HCT116 (cell line): ENCODE measurements at regions not wholly inside any gene's neighbourhood (a gene's known extent, or its start where the extent isn't known, plus 50 kb on each side); places are given as distances from the start of the nearest gene placed in this dataset.

Experiments used
- ATAC-seq: fragments of 200-7000 bp; cut with Tn5 transposase; 2 replicates; pipeline ENCODE4 v1.9.1; 2020; ENCODE audit warnings: mild to moderate bottlenecking, moderate library complexity
- BruUV-seq: library from RNA; stranded (reverse); fragments of 400-500 nt; replicated peaks from 2 replicates; lab custom pipeline; 2021; lab: Mats Ljungman, UMichigan
- CTCF ChIA-PET: fragments of 300-600 bp; sonication (Branson Sonifier 250); formaldehyde crosslinking; loops from one replicate; lab custom pipeline; 2021; ENCODE audit warnings: antibody characterized with exemption; lab: Charles Lee
- POLR2A ChIA-PET: fragments of 300-600, 350-600 bp; sonication (Branson Sonifier 250); formaldehyde crosslinking; loops from one replicate; lab custom pipeline; 2021; ENCODE audit warnings: antibody characterized with exemption; lab: Charles Lee
- RAD21 ChIA-PET, 2 experiments: fragments of 300-600 bp; sonication (Branson Sonifier 250); formaldehyde crosslinking; loops; one replicate each; lab custom pipeline; 2023; ENCODE audit warnings: low total read pairs in 2 of 2; ENCODE audit not compliant: uncharacterized antibody in 2 of 2, unreplicated experiment in 2 of 2, low non-redundant PET in 1 of 2; lab: Charles Lee
- DNase-seq: peaks from one replicate; pipeline ENCODE4 v3.0.0-alpha.2; 2010; ENCODE audit warnings: low read depth, low spot score
- H2AFZ ChIP-seq: fragments of 200-600 bp; shearing (Covaris generic), sonication (generic); 2 replicates; pipeline ENCODE4 v1.6.1; 2017; ENCODE audit warnings: low read depth, mixed run types, mixed read lengths, antibody characterized with exemption, low read length; ENCODE audit not compliant: poor library complexity, severe bottlenecking
- H3K27ac ChIP-seq: 2 replicates; pipeline ENCODE4 v1.5.1; 2012; ENCODE audit warnings: low read depth, low read length
- H3K27me3 ChIP-seq: fragments of 200-600 bp; sonication (generic); 2 replicates; pipeline ENCODE4 v1.6.1; 2016; ENCODE audit warnings: mixed run types, low read length, mixed read lengths; ENCODE audit not compliant: insufficient read depth
- H3K36me3 ChIP-seq, 2 experiments: fragments of 200-500 bp in 1 of 2; fragments of 200-600 bp in 1 of 2; sonication (Bioruptor generic) in 1 of 2; sonication (generic) in 1 of 2; 2 replicates each; pipeline versions ENCODE4 v1.5.1 to v1.6.1; 2014 to 2016; ENCODE audit warnings: low read length in 2 of 2, inconsistent platforms in 1 of 2, mixed read lengths in 1 of 2, mixed run types in 1 of 2; ENCODE audit not compliant: insufficient read depth in 2 of 2, control insufficient read depth in 1 of 2
- H3K4me1 ChIP-seq, 2 experiments: fragments of 200-600 bp in 1 of 2; sonication (generic) in 1 of 2; 2 replicates each; pipeline versions ENCODE4 v1.5.1 to v1.6.1; 2012 to 2017; ENCODE audit warnings: low read length in 2 of 2, inconsistent platforms in 1 of 2, mild to moderate bottlenecking in 1 of 2, mixed read lengths in 1 of 2, mixed run types in 1 of 2, moderate library complexity in 1 of 2; ENCODE audit not compliant: insufficient read depth in 2 of 2, control insufficient read depth in 1 of 2
- H3K4me2 ChIP-seq: fragments of 200-600 bp; sonication (generic); 2 replicates; pipeline ENCODE4 v1.6.1; 2017; ENCODE audit warnings: mixed run types, low read length, mixed read lengths
- H3K4me3 ChIP-seq, 2 experiments: fragments of 200-600 bp in 1 of 2; sonication (generic) in 1 of 2; replicated peaks in 1 of 2; 2 replicates each; pipeline ENCODE4 v1.5.1; 2011 to 2016; ENCODE audit warnings: low read length in 2 of 2, control low read depth in 1 of 2, low read depth in 1 of 2, mild to moderate bottlenecking in 1 of 2, mixed read lengths in 1 of 2, mixed run types in 1 of 2
- H3K79me2 ChIP-seq: fragments of 200-600 bp; sonication (generic); 2 replicates; pipeline ENCODE4 v1.6.1; 2017; ENCODE audit warnings: mild to moderate bottlenecking, mixed run types, low read length, moderate library complexity, mixed read lengths; ENCODE audit not compliant: insufficient read depth
- H3K9ac ChIP-seq: fragments of 200-600 bp; sonication (generic); 2 replicates; pipeline ENCODE4 v1.6.1; 2016; ENCODE audit warnings: low read length, mixed read lengths
- H3K9me2 ChIP-seq: fragments of 200-600 bp; sonication (generic), shearing (Covaris generic); 2 replicates; pipeline ENCODE4 v1.6.1; 2017; ENCODE audit warnings: mixed run types, mild to moderate bottlenecking, moderate library complexity; ENCODE audit not compliant: insufficient read depth
- H3K9me3 ChIP-seq, 2 experiments: fragments of 200-500 bp in 1 of 2; fragments of 200-600 bp in 1 of 2; sonication (Bioruptor generic) in 1 of 2; sonication (generic) in 1 of 2; 2 replicates each; pipeline ENCODE4 v1.6.1; 2014 to 2017; ENCODE audit warnings: low read length in 2 of 2, mixed read lengths in 2 of 2, inconsistent platforms in 1 of 2, low read depth in 1 of 2, mild to moderate bottlenecking in 1 of 2, mixed run types in 1 of 2, moderate library complexity in 1 of 2; ENCODE audit not compliant: control insufficient read depth in 1 of 2, insufficient read depth in 1 of 2
- H4K20me1 ChIP-seq: fragments of 200-600 bp; sonication (generic), shearing (Covaris generic); 2 replicates; pipeline ENCODE4 v1.6.1; 2017; ENCODE audit warnings: mixed run types, mild to moderate bottlenecking, moderate library complexity; ENCODE audit not compliant: insufficient read depth
- ATF3 ChIP-seq: IDR thresholded peaks from 2 replicates; pipeline ENCODE4 v1.6.1; 2012
- CBX3 ChIP-seq: IDR thresholded peaks from 2 replicates; pipeline ENCODE4 v1.6.1; 2012; ENCODE audit warnings: low read depth
- CTCF ChIP-seq, 3 experiments: fragments of 200-600 bp in 1 of 3; sonication (generic) in 1 of 3; IDR thresholded peaks in 2 of 3; conservative IDR thresholded peaks in 1 of 3; 2 replicates each; pipeline ENCODE4 v1.5.1; 2012 to 2017; ENCODE audit warnings: low read depth in 2 of 3, low read length in 2 of 3, antibody characterized with exemption in 1 of 3, borderline replicate concordance in 1 of 3, control low read depth in 1 of 3, mild to moderate bottlenecking in 1 of 3, mixed read lengths in 1 of 3, mixed run types in 1 of 3, moderate library complexity in 1 of 3; ENCODE audit not compliant: insufficient read depth in 1 of 3
- EGR1 ChIP-seq: IDR thresholded peaks from 2 replicates; pipeline ENCODE4 v1.6.1; 2012; ENCODE audit warnings: low read depth
- EZH2 ChIP-seq: fragments of 200-600 bp; sonication (generic); IDR thresholded peaks from 2 replicates; pipeline ENCODE4 v1.6.1; 2017; ENCODE audit warnings: antibody characterized with exemption, mixed run types
- FOSL1 ChIP-seq: IDR thresholded peaks from 2 replicates; pipeline ENCODE4 v1.6.1; 2012; ENCODE audit warnings: low read depth
- MAX ChIP-seq: IDR thresholded peaks from 2 replicates; pipeline ENCODE4 v1.6.1; 2012
- RAD21 ChIP-seq: IDR thresholded peaks from 2 replicates; pipeline ENCODE4 v1.6.1; 2012; ENCODE audit warnings: low read depth, mild to moderate bottlenecking
- REST ChIP-seq: IDR thresholded peaks from 2 replicates; pipeline ENCODE4 v1.6.1; 2012; ENCODE audit warnings: low read depth
- SIN3A ChIP-seq: IDR thresholded peaks from 2 replicates; pipeline ENCODE4 v1.6.1; 2012; ENCODE audit warnings: low read depth
- SP1 ChIP-seq: IDR thresholded peaks from 2 replicates; pipeline ENCODE4 v1.6.1; 2012; ENCODE audit warnings: low read depth
- TCF7L2 ChIP-seq: IDR thresholded peaks from 2 replicates; pipeline ENCODE4 v1.7.0; 2011; ENCODE audit warnings: borderline replicate concordance, inconsistent platforms; ENCODE audit not compliant: insufficient read depth, insufficient read length; ENCODE audit errors: extremely low read depth
- YY1 ChIP-seq: IDR thresholded peaks from 2 replicates; pipeline ENCODE4 v1.6.1; 2011; ENCODE audit warnings: low read length, low read depth, moderate library complexity, mild to moderate bottlenecking; ENCODE audit not compliant: insufficient replicate concordance; ENCODE audit errors: extremely low read depth
- ZFX ChIP-seq: fragments of 450-650 bp; IDR thresholded peaks from 2 replicates; pipeline ENCODE4 v1.6.1; 2017
- intact Hi-C: fragments of 100-400 bp; cut with micrococcal nuclease; formaldehyde crosslinking; loops from 2 replicates; pipeline ENCODE4 v1.10.0; 2022

- no peaks in the 10 kb centered on the region for H3K27me3 ChIP-seq
- peaks cover 4 to 14% of the 10 kb centered on the region in 2 experiments; a peak in 2 of 4 replicates for H3K9me3 ChIP-seq
- CTCF ChIA-PET = no interaction called here
- H3K79me2 ChIP-seq = no peaks in the 10 kb centered on the region
- no peak overlapping the region for H2AFZ ChIP-seq
- H3K4me2 ChIP-seq = no peak overlapping the region
- no TSS peak for BruUV-seq
- H3K9ac ChIP-seq = no peak overlapping the region
- no peaks in the 10 kb centered on the region for H3K36me3 ChIP-seq
- no peak for DNase-seq
- RAD21 ChIA-PET = no interaction called here
- no peaks in the 10 kb centered on the region for H3K9me2 ChIP-seq
- no peak overlapping the region for H3K27ac ChIP-seq
- TF ChIP-seq EGR1 = no peak
- no peak for TF ChIP-seq ZFX
- no peak for TF ChIP-seq ATF3
- TF ChIP-seq YY1 = no peak
- TF ChIP-seq TCF7L2 = no peak
- TF ChIP-seq SIN3A = no peak
- TF ChIP-seq EZH2 = no peak
- no peak for TF ChIP-seq CBX3
- H4K20me1 ChIP-seq = no peaks in the 10 kb centered on the region
- no peaks in the 10 kb centered on the region for H3K4me1 ChIP-seq
- POLR2A ChIA-PET = no interaction called here
- intact Hi-C loops = no loop called here
- H3K4me3 ChIP-seq = no peak overlapping the region
- ATAC-seq = no peak
These were observed 263.2 kb downstream of the CNTN3 start for GRCh38 chr3:74351213-74351612.

GRCh38 chr3:74349015-74349414 is 265.4 kb downstream of the CNTN3 start:
- no peaks in the 10 kb centered on the region for H4K20me1 ChIP-seq
- no TSS peak for BruUV-seq
- ChIA-PET POLR2A (no interaction called here), RAD21 (no interaction called here), CTCF (no interaction called here)
- H3K4me1 ChIP-seq = no peaks in the 10 kb centered on the region
- no peak overlapping the region for H2AFZ ChIP-seq
- no peak overlapping the region for H3K9ac ChIP-seq
- TF ChIP-seq CTCF (IDR thresholded peaks at IDR 0.05 in 2 of 3, conservative IDR thresholded peaks at IDR 0.05 in 1 of 3; ENCODE audit: borderline replicate concordance in 1 of 3, insufficient read depth in 1 of 3, low read depth in 2 of 3, low read length in 2 of 3) = no peak
- TF ChIP-seq SP1 = no peak
- no peak for TF ChIP-seq RAD21
- TF ChIP-seq TCF7L2 = no peak
- TF ChIP-seq MAX = no peak
- no peak for TF ChIP-seq FOSL1
- no peak for TF ChIP-seq ATF3
- TF ChIP-seq ZFX = no peak
- TF ChIP-seq REST = no peak
- ATAC-seq (no peak), DNase-seq (no peak)
- no peaks in the 10 kb centered on the region for H3K9me2 ChIP-seq
- H3K79me2 ChIP-seq = no peaks in the 10 kb centered on the region
- H3K27me3 ChIP-seq = no peaks in the 10 kb centered on the region
- H3K4me2 ChIP-seq = no peak overlapping the region
- no peak overlapping the region for H3K27ac ChIP-seq
- no peaks in the 10 kb centered on the region for H3K36me3 ChIP-seq
- H3K4me3 ChIP-seq = no peak overlapping the region
- H3K9me3 ChIP-seq = peaks cover 4 to 20% of the 10 kb centered on the region in 2 experiments; a peak in 2 of 4 replicates
- intact Hi-C loops = no loop called here
